ENCODE measurements at regions not wholly inside any gene's neighbourhood (a gene's known extent, or its start where the extent isn't known, plus 50 kb on each side); places are given as distances from the start of the nearest gene placed in this dataset.

DNA sequence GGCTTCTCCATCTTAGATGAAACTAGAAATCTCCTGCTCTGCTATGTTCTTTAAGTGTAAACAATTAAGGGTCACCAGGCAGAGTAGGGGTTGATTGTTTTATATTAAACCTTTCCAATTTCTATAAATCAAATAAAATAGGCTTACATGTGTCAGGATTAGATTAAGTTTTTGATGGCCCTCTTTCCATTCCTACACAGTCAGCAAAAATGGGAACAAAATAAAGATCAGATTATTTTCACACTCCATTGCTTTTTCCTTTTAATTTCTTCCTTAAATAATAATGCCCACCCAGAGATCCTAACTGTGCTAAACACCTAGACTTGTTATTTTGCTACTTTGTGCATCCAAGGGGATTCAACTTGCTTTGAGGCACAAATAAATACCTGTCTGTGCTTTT, 381.4 kb upstream of the MAGEB16 start:
- TF ChIP-seq, protein P1, sequence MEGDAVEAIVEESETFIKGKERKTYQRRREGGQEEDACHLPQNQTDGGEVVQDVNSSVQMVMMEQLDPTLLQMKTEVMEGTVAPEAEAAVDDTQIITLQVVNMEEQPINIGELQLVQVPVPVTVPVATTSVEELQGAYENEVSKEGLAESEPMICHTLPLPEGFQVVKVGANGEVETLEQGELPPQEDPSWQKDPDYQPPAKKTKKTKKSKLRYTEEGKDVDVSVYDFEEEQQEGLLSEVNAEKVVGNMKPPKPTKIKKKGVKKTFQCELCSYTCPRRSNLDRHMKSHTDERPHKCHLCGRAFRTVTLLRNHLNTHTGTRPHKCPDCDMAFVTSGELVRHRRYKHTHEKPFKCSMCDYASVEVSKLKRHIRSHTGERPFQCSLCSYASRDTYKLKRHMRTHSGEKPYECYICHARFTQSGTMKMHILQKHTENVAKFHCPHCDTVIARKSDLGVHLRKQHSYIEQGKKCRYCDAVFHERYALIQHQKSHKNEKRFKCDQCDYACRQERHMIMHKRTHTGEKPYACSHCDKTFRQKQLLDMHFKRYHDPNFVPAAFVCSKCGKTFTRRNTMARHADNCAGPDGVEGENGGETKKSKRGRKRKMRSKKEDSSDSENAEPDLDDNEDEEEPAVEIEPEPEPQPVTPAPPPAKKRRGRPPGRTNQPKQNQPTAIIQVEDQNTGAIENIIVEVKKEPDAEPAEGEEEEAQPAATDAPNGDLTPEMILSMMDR (IDR thresholded peaks at IDR 0.05) = no peak
- no peak for TF ChIP-seq POLR2A (IDR thresholded peaks at IDR 0.05)

Data from Peyer's patch (tissue), 4 donors.